GM12892 (cell line): ENCODE measurements at regions not wholly inside any gene's neighbourhood (a gene's known extent, or its start where the extent isn't known, plus 50 kb on each side); places are given as distances from the start of the nearest gene placed in this dataset.

ENCODE experiments used
- POLR2A ChIP-seq: IDR thresholded peaks from 2 replicates; pipeline ENCODE4 v1.6.1; 2011; ENCODE audit warnings: low read depth, low read length, control low read depth
- TAF1 ChIP-seq: IDR thresholded peaks from 2 replicates; pipeline ENCODE4 v1.6.1; 2011; ENCODE audit warnings: low read depth, mild to moderate bottlenecking, control low read depth, low read length, borderline replicate concordance

GRCh38 chr12:91882910-91883309 lies 262.7 kb downstream of the BTG1 start:
- TF ChIP-seq POLR2A (no peak), TAF1 (no peak)
